ENCODE measurements at regions not wholly inside any gene's neighbourhood (a gene's known extent, or its start where the extent isn't known, plus 50 kb on each side); places are given as distances from the start of the nearest gene placed in this dataset.

DNA sequence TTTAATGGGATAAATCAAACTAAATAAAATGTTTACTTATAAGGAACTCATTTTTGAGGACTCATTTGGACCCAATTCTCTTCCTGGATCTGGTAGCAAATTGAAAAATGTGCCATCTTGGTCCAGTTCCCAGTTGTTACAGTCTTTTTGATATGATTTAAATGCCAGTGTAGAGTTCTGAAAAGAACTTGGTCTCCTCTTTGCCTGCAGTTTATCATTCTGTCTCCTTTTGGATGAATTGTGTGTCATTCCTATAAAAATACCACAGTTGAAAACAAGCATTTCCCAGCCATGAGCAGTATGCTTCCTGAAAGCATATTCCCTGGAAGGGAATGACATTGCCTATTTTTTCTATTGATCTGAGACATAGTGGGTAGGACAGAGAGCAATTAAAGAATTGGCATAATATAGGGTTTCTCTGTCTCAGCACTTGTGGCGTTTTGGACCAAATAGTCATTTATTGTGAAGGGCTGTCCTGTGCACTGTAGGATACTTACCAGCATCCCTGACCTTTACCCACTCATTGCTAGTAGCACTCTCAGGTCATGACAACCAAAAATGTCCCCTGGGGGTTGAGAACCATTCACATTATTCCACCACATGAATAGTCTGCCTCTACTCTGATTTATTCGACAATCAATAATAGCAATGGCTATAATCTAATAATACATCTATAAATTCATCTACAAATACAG is 181.8 kb downstream of the NXNL2 start:
- 87% methylated on average over 2 of the region's 2 CpGs for WGBS
- H3K9me3 ChIP-seq (ENCODE audit: control insufficient read depth in 4 of 4, low read length in 3 of 4): peaks cover 0 to 3% (median 0%) of the 10 kb centered on the region in 4 donors
- no peaks in the 10 kb centered on the region for H3K36me3 ChIP-seq (ENCODE audit: control insufficient read depth in 4 of 4, insufficient read depth in 3 of 4, low read depth in 1 of 4, low read length in 3 of 4)
- TF ChIP-seq TAF1 (conservative IDR thresholded peaks at IDR 0.05) (no peak), FOXA1 (IDR thresholded peaks at IDR 0.05) (no peak), YY1 (IDR thresholded peaks at IDR 0.05) (no peak), HNF4G (IDR thresholded peaks at IDR 0.05) (no peak), EGR1 (IDR thresholded peaks at IDR 0.05; ENCODE audit: low read depth in 2 of 2) (no peak), JUND (IDR thresholded peaks at IDR 0.05) (no peak), HNF4A (conservative IDR thresholded peaks at IDR 0.05) (no peak), SP1 (IDR thresholded peaks at IDR 0.05) (no peak), RXRA (IDR thresholded peaks at IDR 0.05) (no peak), NR2F2 (IDR thresholded peaks at IDR 0.05) (no peak), FOXA2 (IDR thresholded peaks at IDR 0.05) (no peak), GABPA (IDR thresholded peaks at IDR 0.05 in 1 of 2, conservative IDR thresholded peaks at IDR 0.05 in 1 of 2) (no peak), RAD21 (IDR thresholded peaks at IDR 0.05) (no peak)
- TF ChIP-seq, protein P1, sequence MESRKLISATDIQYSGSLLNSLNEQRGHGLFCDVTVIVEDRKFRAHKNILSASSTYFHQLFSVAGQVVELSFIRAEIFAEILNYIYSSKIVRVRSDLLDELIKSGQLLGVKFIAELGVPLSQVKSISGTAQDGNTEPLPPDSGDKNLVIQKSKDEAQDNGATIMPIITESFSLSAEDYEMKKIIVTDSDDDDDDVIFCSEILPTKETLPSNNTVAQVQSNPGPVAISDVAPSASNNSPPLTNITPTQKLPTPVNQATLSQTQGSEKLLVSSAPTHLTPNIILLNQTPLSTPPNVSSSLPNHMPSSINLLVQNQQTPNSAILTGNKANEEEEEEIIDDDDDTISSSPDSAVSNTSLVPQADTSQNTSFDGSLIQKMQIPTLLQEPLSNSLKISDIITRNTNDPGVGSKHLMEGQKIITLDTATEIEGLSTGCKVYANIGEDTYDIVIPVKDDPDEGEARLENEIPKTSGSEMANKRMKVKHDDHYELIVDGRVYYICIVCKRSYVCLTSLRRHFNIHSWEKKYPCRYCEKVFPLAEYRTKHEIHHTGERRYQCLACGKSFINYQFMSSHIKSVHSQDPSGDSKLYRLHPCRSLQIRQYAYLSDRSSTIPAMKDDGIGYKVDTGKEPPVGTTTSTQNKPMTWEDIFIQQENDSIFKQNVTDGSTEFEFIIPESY (IDR thresholded peaks at IDR 0.05): no peak
- TF ChIP-seq, protein P2, sequence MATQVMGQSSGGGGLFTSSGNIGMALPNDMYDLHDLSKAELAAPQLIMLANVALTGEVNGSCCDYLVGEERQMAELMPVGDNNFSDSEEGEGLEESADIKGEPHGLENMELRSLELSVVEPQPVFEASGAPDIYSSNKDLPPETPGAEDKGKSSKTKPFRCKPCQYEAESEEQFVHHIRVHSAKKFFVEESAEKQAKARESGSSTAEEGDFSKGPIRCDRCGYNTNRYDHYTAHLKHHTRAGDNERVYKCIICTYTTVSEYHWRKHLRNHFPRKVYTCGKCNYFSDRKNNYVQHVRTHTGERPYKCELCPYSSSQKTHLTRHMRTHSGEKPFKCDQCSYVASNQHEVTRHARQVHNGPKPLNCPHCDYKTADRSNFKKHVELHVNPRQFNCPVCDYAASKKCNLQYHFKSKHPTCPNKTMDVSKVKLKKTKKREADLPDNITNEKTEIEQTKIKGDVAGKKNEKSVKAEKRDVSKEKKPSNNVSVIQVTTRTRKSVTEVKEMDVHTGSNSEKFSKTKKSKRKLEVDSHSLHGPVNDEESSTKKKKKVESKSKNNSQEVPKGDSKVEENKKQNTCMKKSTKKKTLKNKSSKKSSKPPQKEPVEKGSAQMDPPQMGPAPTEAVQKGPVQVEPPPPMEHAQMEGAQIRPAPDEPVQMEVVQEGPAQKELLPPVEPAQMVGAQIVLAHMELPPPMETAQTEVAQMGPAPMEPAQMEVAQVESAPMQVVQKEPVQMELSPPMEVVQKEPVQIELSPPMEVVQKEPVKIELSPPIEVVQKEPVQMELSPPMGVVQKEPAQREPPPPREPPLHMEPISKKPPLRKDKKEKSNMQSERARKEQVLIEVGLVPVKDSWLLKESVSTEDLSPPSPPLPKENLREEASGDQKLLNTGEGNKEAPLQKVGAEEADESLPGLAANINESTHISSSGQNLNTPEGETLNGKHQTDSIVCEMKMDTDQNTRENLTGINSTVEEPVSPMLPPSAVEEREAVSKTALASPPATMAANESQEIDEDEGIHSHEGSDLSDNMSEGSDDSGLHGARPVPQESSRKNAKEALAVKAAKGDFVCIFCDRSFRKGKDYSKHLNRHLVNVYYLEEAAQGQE (IDR thresholded peaks at IDR 0.05): no peak
- TF ChIP-seq, protein P3, sequence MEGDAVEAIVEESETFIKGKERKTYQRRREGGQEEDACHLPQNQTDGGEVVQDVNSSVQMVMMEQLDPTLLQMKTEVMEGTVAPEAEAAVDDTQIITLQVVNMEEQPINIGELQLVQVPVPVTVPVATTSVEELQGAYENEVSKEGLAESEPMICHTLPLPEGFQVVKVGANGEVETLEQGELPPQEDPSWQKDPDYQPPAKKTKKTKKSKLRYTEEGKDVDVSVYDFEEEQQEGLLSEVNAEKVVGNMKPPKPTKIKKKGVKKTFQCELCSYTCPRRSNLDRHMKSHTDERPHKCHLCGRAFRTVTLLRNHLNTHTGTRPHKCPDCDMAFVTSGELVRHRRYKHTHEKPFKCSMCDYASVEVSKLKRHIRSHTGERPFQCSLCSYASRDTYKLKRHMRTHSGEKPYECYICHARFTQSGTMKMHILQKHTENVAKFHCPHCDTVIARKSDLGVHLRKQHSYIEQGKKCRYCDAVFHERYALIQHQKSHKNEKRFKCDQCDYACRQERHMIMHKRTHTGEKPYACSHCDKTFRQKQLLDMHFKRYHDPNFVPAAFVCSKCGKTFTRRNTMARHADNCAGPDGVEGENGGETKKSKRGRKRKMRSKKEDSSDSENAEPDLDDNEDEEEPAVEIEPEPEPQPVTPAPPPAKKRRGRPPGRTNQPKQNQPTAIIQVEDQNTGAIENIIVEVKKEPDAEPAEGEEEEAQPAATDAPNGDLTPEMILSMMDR (IDR thresholded peaks at IDR 0.05; ENCODE audit: low read depth, low read length, missing input control): no peak
- TF ChIP-seq, protein P4, sequence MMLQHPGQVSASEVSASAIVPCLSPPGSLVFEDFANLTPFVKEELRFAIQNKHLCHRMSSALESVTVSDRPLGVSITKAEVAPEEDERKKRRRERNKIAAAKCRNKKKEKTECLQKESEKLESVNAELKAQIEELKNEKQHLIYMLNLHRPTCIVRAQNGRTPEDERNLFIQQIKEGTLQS (IDR thresholded peaks at IDR 0.05): no peak
- TF ChIP-seq, protein P5, sequence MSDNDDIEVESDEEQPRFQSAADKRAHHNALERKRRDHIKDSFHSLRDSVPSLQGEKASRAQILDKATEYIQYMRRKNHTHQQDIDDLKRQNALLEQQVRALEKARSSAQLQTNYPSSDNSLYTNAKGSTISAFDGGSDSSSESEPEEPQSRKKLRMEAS (IDR thresholded peaks at IDR 0.05): no peak
- H3K4me3 ChIP-seq (ENCODE audit: low read depth in 1 of 3, low read length in 3 of 3): no peak overlapping the region
- H3K4me1 ChIP-seq (ENCODE audit: control insufficient read depth in 4 of 4, insufficient read depth in 4 of 4, low read length in 3 of 4): peaks cover 0 to 9% (median 5%) of the 10 kb centered on the region in 4 donors
- H3K27ac ChIP-seq (ENCODE audit: low read depth in 1 of 2, low read length in 2 of 2): no peak overlapping the region
- no peak for DNase-seq (ENCODE audit: low spot score)
- no peaks in the 10 kb centered on the region for H3K27me3 ChIP-seq (ENCODE audit: control insufficient read depth in 4 of 4, insufficient read depth in 4 of 4, low read length in 3 of 4)
- H3K9ac ChIP-seq (ENCODE audit: low read depth in 1 of 2, low read length in 2 of 2): no peak overlapping the region

Measured in liver (tissue), 8 donors.